HG02642 (cell line): ENCODE measurements at regions not wholly inside any gene's neighbourhood (a gene's known extent, or its start where the extent isn't known, plus 50 kb on each side); places are given as distances from the start of the nearest gene placed in this dataset.
"Not testable (repeated sequence)": the region's sequence is repeated elsewhere in the genome, so short reads cannot be mapped to it uniquely, and the experiment has no call there.

ENCODE experiments used
- ATAC-seq: cut with Tn5 transposase; IDR thresholded peaks from one replicate; pipeline ENCODE4 v1.9.1; 2021; ENCODE audit warnings: mild to moderate bottlenecking; ENCODE audit not compliant: unreplicated experiment, poor library complexity

GRCh38 chr11:64428693-64429092 is 69.7 kb downstream of the RPS6KA4 start:
- no peak for ATAC-seq

GRCh38 chr11:64429970-64430369 is 71.0 kb downstream of the RPS6KA4 start:
- no peak for ATAC-seq

- no peak for ATAC-seq
Observed at GRCh38 chr11:64430645-64431044, 71.7 kb downstream of the RPS6KA4 start.

GRCh38 chr11:64436000-64436399 is 77.0 kb downstream of the RPS6KA4 start:
- no peak for ATAC-seq

GRCh38 chr11:64437426-64437825 is 78.5 kb downstream of the RPS6KA4 start:
- ATAC-seq = no peak

- no peak for ATAC-seq
Observed at GRCh38 chr11:64438986-64439771, 80.2 kb downstream of the RPS6KA4 start.

GRCh38 chr11:64439772-64440491 is 81.0 kb downstream of the RPS6KA4 start:
- ATAC-seq = not testable (repeated sequence)

GRCh38 chr11:64441127-64441526 is 82.2 kb downstream of the RPS6KA4 start:
- no peak for ATAC-seq

- ATAC-seq = no peak
Observed at GRCh38 chr11:64443001-64443400, 84.0 kb downstream of the RPS6KA4 start.

GRCh38 chr11:64444838-64445441 is 86.0 kb downstream of the RPS6KA4 start:
- ATAC-seq = no peak

GRCh38 chr11:64445651-64446050 is 86.7 kb downstream of the RPS6KA4 start:
- ATAC-seq = no peak

- no peak for ATAC-seq
Observed at GRCh38 chr11:64447831-64448598, 89.1 kb downstream of the RPS6KA4 start.

GRCh38 chr11:64448599-64449380 is 89.8 kb downstream of the RPS6KA4 start:
- no peak for ATAC-seq

GRCh38 chr11:64449381-64450167 is 90.6 kb downstream of the RPS6KA4 start:
- ATAC-seq = peak; percentile 60

GRCh38 chr11:64450168-64450560 is 91.2 kb downstream of the RPS6KA4 start:
- ATAC-seq = no peak

- no peak for ATAC-seq
Observed at GRCh38 chr11:64451856-64452255, 92.9 kb downstream of the RPS6KA4 start.

- no peak for ATAC-seq
Observed at GRCh38 chr11:64453466-64453865, 94.5 kb downstream of the RPS6KA4 start.

GRCh38 chr11:64455456-64456261 is 96.7 kb downstream of the RPS6KA4 start:
- ATAC-seq = no peak
